GM19397 (cell line): ENCODE measurements at regions not wholly inside any gene's neighbourhood (a gene's known extent, or its start where the extent isn't known, plus 50 kb on each side); places are given as distances from the start of the nearest gene placed in this dataset.

Source experiments
- ATAC-seq: cut with Tn5 transposase; IDR thresholded peaks from one replicate; pipeline ENCODE4 v1.9.1; 2021; ENCODE audit warnings: mild to moderate bottlenecking, moderate library complexity; ENCODE audit not compliant: unreplicated experiment

GRCh38 chr3:194832346-194833104 is 146.8 kb downstream of the FAM43A start:
- ATAC-seq: no peak

GRCh38 chr3:194833114-194833910 is 147.6 kb downstream of the FAM43A start:
- no peak for ATAC-seq

- no peak for ATAC-seq
These were observed 151.0 kb downstream of the FAM43A start for GRCh38 chr3:194836661-194837060.

- ATAC-seq: no peak
These were observed 151.9 kb downstream of the FAM43A start for GRCh38 chr3:194837457-194838127.

- no peak for ATAC-seq
These were observed 152.6 kb downstream of the FAM43A start for GRCh38 chr3:194838236-194838635.

- no peak for ATAC-seq
These were observed 155.2 kb downstream of the FAM43A start for GRCh38 chr3:194840661-194841514.

- no peak for ATAC-seq
These were observed 155.8 kb downstream of the FAM43A start for GRCh38 chr3:194841515-194841841.

- ATAC-seq: no peak
These were observed 157.9 kb downstream of the FAM43A start for GRCh38 chr3:194843556-194843955.

GRCh38 chr3:194844046-194844445 is 158.4 kb downstream of the FAM43A start:
- no peak for ATAC-seq

GRCh38 chr3:194849166-194849875 is 163.6 kb downstream of the FAM43A start:
- no peak for ATAC-seq

- no peak for ATAC-seq
These were observed 165.6 kb downstream of the FAM43A start for GRCh38 chr3:194851254-194851653.

- ATAC-seq: no peak
These were observed 166.3 kb downstream of the FAM43A start for GRCh38 chr3:194851941-194852340.

- no peak for ATAC-seq
These were observed 166.7 kb downstream of the FAM43A start for GRCh38 chr3:194852345-194852744.

GRCh38 chr3:194852831-194853508 is 167.3 kb downstream of the FAM43A start:
- no peak for ATAC-seq

GRCh38 chr3:194854206-194854605 is 168.5 kb downstream of the FAM43A start:
- ATAC-seq: no peak

- no peak for ATAC-seq
These were observed 169.1 kb downstream of the FAM43A start for GRCh38 chr3:194854659-194855390.

- ATAC-seq: no peak
These were observed 170.6 kb downstream of the FAM43A start for GRCh38 chr3:194856296-194856695.

GRCh38 chr3:194857469-194858113 is 171.9 kb downstream of the FAM43A start:
- ATAC-seq: no peak
